B cell (primary cell): ENCODE measurements at regions not wholly inside any gene's neighbourhood (a gene's known extent, or its start where the extent isn't known, plus 50 kb on each side); places are given as distances from the start of the nearest gene placed in this dataset.

Source experiments
- CTCF ChIP-seq: fragments of 200-600 bp; IDR thresholded peaks from one replicate; pipeline ENCODE4 v1.8.0; 2022; ENCODE audit warnings: antibody characterized with exemption, mild to moderate bottlenecking
- EZH2 ChIP-seq: IDR thresholded peaks from 2 replicates; pipeline ENCODE4 v1.6.1; 2012; ENCODE audit warnings: borderline replicate concordance, low read depth, mild to moderate bottlenecking, moderate library complexity, low read length; ENCODE audit not compliant: insufficient read depth, poor library complexity, severe bottlenecking

GRCh38 chr9:134234001-134234660 is 69.8 kb upstream of the RNU6ATAC start:
- TF ChIP-seq CTCF = no peak
- no peak for TF ChIP-seq EZH2
